Anterior cingulate cortex (tissue), 58 donors: ENCODE measurements at regions not wholly inside any gene's neighbourhood (a gene's known extent, or its start where the extent isn't known, plus 50 kb on each side); places are given as distances from the start of the nearest gene placed in this dataset.

ENCODE experiments used
- DNase-seq, 58 donors: peaks; one replicate each; lab custom pipeline; 2025; lab: John Stamatoyannopoulos, UW

- no peak for DNase-seq
Measured at GRCh38 chr22:34038801-34039555, 118.7 kb upstream of the LARGE1 start.

- no peak for DNase-seq
Measured at GRCh38 chr22:34045311-34045710, 125.0 kb upstream of the LARGE1 start.

- DNase-seq: peak in 1 of 58 donors; percentile 3
Measured at GRCh38 chr22:34055525-34056200, 135.4 kb upstream of the LARGE1 start.

- no peak for DNase-seq
Measured at GRCh38 chr22:34057726-34058125, 137.4 kb upstream of the LARGE1 start.

GRCh38 chr22:34064696-34065095 is 144.4 kb upstream of the LARGE1 start:
- DNase-seq: no peak

- DNase-seq: peak in 40 of 58 donors; percentile 2 to 81 (median 34)
Measured at GRCh38 chr22:34067031-34067430, 146.8 kb upstream of the LARGE1 start.

GRCh38 chr22:34068001-34068400 is 147.7 kb upstream of the LARGE1 start:
- no peak for DNase-seq

- DNase-seq: peak in 22 of 58 donors; percentile 0 to 59 (median 10)
Measured at GRCh38 chr22:34070051-34070450, 149.8 kb upstream of the LARGE1 start.

GRCh38 chr22:34070531-34070930 is 150.3 kb upstream of the LARGE1 start:
- no peak for DNase-seq

- DNase-seq: peak in 31 of 58 donors; percentile 0 to 67 (median 21)
Measured at GRCh38 chr22:34072585-34072984, 152.3 kb upstream of the LARGE1 start.

GRCh38 chr22:34080433-34080832 is 160.2 kb upstream of the LARGE1 start:
- no peak for DNase-seq

GRCh38 chr22:34096770-34097169 is 176.5 kb upstream of the LARGE1 start:
- no peak for DNase-seq

- peak in 1 of 58 donors; percentile 2 for DNase-seq
Measured at GRCh38 chr22:34099278-34099677, 179.0 kb upstream of the LARGE1 start.

GRCh38 chr22:34102633-34103032 is 182.4 kb upstream of the LARGE1 start:
- DNase-seq: no peak

GRCh38 chr22:34105461-34106062 is 185.3 kb upstream of the LARGE1 start:
- peak in 47 of 58 donors; percentile 3 to 64 (median 23) for DNase-seq

GRCh38 chr22:34108168-34108567 is 187.9 kb upstream of the LARGE1 start:
- DNase-seq: no peak

- peak in 2 of 58 donors; percentile 1 to 2 for DNase-seq
Measured at GRCh38 chr22:34111210-34111824, 191.0 kb upstream of the LARGE1 start.

- DNase-seq: no peak
Measured at GRCh38 chr22:34113381-34113780, 193.1 kb upstream of the LARGE1 start.

GRCh38 chr22:34114406-34114805 is 194.1 kb upstream of the LARGE1 start:
- no peak for DNase-seq

- DNase-seq: no peak
Measured at GRCh38 chr22:34115722-34116121, 195.4 kb upstream of the LARGE1 start.

- DNase-seq: no peak
Measured at GRCh38 chr22:34116126-34116525, 195.8 kb upstream of the LARGE1 start.
